NCI-H1417 (cell line): ENCODE measurements at regions not wholly inside any gene's neighbourhood (a gene's known extent, or its start where the extent isn't known, plus 50 kb on each side); places are given as distances from the start of the nearest gene placed in this dataset.

Experiments used
- DNase-seq, 3 experiments: peaks; one replicate each; lab custom pipeline; 2025; lab: John Stamatoyannopoulos, UW

DNA sequence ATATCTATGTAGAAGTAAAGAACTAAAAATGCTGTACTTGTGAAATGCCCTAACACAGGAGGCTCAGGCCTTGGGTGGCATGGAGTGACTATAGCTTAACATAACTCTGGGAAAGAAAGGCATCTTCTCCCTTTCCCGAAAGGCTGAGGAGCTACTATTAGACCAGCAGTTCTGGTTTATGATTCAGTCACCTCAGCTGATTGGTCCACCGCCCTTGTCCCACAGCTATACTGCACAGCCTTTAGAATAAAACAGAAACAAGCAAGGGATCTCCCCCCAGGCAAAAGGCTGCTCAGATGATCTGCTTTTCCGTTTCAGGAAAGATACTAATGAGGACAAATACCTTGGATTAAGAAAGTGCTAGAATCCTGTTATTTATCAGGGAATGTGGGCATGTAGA, 171.3 kb downstream of the SNCA start:
- DNase-seq, result no peak

DNA sequence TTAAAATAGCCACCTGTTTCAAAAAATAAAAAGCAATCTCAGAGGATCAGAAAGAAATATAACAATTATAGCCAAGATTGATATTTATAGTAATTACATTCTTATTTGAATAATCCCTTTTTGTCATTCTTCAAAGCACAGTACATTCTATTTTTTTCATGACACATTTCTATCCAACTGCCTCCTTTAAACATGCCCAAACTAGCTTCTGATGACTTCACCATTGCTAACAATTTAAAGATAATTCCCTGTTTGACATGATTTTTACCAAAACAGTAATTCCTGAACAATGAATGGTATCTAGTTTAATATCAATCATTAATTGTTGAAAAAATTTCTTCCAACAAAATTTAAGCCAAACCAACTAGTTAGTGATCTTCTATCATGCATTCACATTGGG, 172.4 kb downstream of the SNCA start:
- no peak for DNase-seq

DNA sequence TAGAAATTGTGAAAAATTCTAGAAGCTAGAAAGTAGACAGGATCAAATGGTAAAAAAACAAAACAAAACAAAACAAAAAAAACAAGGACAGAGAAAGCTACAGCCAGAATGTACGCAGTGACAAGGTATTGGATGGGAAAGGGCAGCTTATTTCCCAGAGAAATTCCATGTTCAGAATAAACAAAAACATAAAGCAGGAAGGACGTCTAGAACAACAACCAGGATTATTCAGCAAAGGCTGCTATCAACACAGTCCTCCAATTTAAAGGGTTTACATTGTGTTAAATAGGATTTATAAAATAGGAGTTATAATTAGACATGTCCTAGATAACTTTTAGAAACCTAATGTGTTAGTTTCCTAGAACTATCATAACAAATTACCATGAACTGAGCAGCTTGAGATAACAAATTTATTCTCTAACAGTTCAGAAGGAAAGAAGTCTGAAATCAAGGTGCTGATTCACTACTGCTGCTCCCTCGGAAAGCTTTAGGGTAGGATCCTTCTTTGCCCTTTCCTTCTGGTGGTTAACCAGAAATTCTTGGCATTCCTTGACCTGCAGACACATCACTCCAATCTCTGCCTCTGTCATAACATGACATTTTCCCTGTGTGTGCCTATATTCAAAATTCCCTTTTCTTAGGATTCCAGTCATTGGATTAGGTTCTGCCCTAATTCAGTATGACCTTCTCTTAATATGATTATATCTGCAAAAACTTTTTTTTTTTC, 175.6 kb downstream of the SNCA start:
- no peak for DNase-seq

DNA sequence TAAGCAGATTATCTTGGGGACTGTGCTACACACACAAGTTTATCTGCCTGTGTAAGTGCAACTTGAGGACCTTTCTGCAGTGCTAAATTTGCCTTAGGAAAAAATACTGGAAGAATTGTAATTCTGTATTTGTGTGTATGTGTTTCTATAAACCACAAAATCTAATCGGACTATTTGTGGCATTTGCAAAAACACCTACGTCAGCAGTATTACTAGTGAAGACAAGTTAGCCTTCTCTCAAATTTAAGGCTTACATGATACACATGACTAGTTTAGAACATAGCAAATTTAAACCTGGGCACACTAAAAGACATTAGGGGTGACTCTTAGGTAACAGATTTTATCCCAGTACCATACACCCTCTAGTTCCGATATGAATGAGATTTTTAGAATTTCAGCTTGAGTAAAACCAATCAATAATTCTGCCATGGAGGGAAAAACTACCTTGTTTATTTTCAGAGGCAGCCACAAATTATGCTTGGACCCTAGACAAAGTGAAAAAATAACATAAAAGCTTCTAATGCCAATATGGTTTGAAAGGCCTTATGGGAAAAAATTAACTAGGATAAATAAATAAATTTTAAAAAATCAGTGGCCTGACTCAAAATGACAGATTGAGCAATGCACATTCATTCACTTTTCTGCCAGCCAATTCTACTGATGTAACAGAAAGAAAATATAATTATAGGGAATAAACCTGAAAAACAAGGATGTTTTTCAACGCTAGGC, 176.4 kb downstream of the SNCA start:
- no peak for DNase-seq

DNA sequence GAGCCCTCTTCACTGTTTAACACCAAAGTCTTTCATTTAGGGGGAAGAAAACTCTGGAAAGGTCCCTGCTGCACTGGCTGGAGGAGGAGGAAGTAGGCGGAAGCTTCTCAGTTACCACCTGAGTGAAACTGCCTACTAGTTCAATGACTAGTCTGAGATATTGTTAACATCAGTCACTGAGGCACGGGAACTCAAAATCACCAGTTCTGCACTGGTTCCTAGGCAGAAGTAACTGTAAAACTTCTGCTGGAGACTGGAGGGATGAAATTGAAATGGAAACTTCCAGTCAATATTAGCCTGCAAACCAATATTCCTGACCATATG, 178.3 kb downstream of the SNCA start:
- no peak for DNase-seq

DNA sequence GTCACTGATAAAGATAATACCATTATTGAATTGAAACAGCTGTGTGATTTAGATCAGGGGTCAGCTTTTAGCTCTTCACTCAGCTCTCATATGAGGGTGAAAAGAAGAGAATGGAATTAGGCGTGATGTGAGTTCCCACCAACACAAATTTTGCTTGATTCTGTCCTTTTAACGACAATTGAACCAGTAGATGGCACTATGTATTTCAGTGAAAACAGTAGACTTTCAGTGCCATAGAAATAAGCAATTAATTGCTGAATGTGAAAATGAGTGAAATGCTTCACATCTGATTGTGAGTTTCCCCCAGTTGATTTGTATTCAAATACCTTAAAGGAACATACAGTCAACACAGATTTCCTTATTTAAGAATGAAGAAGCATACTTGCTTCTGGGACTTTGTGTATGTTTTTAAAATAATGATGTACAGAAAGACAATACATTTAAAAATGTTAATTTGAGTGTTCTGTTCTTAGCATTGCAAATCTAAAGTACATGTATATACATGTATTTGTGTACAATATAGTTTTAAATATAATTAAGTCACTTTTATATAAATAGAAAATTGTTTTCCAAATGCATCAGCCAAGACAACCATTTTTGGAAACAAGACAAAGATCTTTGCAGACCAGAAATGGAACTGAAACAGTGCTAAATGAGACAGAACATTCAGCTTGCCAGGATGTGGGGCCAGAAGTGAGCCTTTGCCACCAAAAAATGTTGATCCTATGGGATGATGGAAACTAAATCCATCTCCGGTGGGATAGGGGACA, 178.8 kb downstream of the SNCA start:
- peak in 2 of 3 experiments; percentile 11 to 59 for DNase-seq

DNA sequence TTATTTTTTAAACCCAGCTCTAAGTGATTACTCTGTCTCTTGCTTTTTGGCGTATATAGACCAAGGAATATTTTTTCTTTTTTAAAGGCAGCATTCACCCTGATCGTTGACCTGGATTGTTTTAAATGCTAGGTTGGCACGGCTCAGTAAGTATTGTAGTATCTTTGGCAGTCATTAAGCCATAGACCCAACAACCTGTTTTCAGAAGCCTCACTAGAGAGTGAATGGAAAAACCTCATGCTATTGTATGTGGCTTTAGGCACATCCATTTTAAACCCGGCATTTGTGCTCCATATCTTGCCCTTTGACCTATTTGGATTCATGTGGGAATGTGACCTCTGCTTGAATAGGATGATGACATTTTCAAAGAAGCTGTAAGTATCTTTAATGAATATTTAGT, 183.9 kb downstream of the SNCA start:
- peak in 2 of 3 experiments; percentile 13 to 79 for DNase-seq

DNA sequence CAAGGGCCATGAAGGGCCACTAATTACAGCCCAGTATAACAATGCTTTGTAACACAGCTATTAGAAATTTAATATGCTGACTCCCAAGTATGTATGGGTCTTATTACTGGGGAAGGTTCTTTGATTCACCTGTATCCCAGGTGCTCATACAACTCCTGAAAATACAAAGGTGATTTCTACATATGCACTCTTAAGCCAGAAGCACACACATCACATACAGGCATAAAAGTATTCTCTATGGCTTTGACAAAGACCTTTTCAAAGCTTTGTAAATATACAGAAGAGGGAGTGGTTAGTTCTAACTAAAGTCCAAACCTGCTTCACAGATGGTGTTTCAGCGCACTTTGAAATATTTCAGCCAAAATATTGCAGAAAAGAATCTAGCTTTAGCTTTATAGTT, 191.5 kb downstream of the SNCA start:
- DNase-seq, result peak in 1 of 3 experiments; percentile 25

DNA sequence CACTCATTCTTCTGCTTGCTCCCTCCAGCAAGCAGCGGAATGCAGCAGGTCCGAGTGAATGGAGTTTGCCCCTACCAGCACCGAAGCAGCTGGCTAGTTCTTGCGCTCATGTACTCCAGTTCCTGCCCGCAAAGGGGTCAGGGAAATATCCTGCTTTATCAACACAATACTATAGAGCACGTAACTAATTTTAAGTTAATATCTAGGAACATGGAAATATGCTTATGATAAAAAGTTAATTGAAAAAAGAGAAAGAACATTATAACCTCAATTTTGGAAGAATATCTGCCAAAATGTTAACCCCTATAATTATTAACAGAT, 195.6 kb downstream of the SNCA start:
- DNase-seq, result no peak

DNA sequence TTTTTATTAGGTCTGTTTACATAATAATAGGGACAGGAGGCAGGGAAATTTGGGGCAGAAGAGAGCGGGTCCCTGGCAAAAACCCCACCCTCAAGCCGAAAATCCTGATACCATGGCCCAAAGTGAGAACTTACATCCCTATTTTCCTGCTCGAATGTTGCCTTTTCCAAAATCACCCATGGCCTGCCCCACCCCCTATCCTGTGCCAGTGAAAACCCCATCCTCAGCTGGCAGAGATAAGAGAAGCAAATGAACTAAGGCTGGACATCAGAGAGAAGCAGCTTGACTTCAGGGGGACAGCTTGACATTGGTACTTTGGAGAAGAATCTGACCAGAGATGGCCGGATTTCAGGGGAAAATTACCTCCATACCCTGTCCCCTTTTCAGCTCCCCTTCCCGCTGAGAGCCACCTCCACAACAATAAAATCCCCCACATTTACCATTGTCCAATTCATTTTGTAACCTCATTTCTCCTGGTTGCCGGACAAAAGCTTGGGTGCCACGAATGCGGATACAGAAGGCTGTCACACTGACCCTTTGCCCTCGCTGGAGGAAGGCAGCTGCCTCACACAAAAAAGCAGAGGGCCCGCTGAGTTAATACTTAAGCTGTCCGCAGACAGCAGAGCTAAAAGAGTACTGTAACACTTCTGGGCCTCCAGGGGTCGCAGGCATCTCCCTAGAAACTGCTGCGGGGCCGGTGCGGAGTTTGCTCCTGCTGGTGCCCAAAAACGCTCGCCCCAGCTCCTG, 196.2 kb downstream of the SNCA start:
- DNase-seq, result no peak

DNA sequence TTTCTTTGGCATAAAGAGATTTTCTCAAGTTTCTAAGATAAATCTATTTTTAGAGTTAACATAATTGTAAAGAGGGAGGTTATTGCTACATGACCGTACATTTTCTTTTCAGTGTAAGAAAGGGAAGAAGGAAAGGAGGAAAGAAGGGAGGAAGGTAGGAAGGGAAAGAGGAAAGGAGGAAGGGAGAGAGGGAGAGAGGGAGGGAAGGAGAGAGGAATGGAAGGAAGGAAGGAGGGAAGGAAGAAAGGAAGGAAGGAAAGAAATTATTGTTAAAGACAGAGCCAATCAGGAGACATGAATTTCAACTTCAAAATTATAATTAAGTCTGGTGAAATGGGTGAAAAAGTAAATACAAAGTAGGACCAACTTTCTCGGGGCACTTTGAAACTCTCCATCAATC, 197.6 kb downstream of the SNCA start:
- no peak for DNase-seq

DNA sequence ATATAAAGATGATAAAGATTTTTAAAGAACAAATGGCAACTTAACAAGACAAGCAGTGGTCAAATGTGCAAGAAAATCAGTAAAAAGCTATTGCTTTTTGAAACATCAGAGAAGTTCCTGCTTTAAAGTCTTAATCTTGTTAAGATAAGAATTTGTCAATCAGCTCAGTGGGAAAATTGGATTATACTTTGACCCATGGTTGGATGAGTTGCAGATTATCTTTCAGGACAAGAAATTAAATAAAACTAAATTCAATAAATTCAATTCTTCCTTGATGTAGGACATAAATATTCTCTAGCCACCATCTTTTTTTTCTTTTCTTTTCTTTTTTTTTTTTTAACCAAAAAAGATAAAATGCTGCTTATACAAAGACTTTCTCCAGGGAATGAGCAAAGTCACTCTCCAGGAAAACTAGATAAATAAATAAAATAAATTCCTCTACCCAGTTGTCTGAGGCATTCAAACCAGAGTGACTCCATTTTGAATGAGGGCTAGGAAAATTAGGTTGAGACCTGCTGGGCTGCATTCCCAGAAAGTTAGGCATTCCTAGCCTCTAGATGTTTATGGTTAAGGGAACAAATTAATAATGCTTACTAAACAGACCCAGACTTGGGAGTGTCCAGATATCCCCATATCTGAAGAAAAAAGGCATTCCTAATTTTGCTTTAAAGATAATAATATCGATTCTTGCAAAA, 211.2 kb downstream of the SNCA start:
- DNase-seq, result no peak

DNA sequence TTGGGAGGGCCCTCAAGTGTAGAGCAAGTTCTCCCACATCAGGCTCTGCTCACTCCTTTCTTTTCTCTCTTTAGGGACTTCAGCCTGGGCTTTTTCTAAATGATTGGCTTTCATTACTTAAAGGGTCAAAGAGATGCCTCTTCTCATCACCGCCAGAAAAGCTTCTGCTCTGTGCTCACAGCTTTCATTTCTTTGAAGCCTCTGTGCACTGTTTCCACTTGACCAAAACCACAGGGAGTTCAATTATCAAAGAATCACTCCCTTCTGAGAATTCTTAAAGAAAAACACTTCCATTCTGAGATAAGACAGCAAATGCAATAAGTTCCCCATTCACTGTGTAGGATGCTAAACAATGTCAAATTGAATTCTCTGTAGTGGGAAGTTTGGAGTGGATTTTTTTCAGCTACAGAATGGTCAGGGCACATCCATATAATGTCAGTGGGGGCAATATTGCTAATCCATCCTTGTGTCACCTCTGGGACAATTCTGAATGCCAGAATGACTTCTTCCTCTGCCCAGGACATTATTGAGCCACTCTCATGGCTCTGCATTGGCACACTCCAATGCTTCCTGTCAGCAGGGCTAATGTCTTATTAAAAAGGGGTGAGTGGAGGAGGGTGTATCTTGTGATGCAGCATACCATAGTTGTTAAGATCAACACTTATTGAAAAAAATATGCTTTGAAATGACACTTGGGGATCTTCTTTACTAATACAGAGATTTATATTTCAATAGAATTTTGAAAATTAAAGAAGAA, 217.6 kb downstream of the SNCA start:
- peak in 1 of 3 experiments; percentile 3 for DNase-seq

DNA sequence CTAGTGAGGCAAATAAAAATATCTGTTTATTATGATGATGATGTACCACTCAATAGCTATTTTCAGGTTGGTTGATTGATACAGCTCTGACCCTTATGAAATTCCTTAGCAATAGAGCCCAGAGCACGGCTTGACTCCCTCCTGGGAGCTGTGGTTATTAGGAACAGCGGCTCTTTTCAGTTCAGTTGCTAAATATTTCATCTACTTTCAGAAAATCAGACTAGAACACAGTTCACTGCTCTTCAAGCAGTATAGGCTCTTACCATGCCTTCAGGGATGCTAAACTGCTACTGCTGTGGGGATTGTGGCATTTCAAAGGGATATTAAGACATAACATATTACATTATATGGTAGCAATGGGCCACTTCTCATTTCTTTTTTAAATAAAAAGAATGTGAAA, 218.8 kb downstream of the SNCA start:
- no peak for DNase-seq

DNA sequence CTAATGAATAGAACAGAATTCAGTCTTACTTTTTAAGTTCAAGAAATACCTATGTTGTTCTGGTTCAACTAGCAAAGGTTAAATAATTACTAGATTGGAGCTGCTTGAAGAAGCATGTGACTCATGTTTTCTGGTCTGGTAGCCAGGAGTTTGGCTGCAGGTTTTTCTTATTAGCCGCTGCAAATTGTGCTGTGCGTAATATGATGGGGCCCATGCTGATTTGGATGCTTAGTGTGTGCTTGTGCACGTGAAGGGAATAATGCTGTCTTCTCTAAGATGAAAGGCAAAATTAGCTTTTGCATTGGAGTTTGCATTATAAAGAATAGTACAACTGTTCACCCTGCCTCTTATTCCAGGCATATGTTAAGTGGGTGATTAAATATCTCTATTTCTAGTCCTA, 219.6 kb downstream of the SNCA start:
- peak in 1 of 3 experiments; percentile 11 for DNase-seq

DNA sequence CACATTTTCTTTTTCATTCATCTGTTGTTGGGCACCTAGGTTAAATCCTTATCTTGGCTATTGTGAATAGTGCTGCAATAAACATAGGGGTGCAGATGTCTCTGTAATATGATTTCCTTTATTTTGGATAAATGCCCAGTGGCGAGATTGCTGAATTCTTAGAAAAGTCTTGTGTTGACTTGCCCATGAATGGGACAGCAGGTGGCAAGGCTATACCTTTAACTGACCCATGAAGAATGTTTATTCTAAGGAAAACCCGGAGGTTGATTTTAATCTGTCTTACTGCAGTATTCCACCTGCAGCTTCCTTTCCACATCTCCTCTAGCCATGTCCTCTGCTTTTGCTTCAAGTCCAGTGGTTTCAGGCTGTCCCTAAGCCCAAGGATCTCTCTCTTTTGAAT, 220.6 kb downstream of the SNCA start:
- no peak for DNase-seq

DNA sequence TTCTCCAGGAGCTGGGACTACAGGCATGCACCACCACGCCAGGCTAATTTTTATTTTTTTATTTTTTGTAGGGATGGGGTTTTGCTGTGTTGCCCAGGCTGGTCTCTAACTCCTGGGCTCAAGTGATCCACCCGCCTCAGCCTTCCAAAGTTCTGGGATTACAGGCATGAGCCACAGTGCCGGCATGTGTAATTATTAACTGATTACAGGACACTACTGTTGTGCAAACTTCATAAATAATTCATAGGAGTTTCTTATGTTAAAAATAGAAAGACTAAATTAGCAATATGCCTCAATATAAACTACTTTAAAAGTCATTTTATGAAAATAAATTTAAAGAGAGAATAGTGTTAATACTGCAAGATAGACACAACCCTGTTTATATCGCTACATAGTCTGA, 221.9 kb downstream of the SNCA start:
- no peak for DNase-seq

DNA sequence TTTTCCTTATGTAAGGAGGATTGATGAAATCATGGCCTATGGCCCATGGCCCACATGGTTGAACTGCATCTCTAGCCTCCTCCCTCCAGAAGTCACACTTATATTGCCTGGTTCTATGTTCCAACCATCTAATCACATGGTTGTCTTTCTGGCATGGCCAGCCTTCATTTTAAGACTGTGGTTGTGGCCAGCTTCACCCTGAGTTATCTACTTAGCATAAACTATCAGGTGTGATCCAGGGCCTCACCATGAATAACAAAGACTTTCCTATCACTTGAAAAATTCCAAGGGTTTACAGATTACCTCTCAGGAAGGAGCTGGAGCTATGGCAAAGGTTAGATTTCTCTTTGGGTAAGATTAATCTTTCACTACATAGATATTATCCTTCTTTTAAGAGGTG, 222.8 kb downstream of the SNCA start:
- DNase-seq, result no peak

DNA sequence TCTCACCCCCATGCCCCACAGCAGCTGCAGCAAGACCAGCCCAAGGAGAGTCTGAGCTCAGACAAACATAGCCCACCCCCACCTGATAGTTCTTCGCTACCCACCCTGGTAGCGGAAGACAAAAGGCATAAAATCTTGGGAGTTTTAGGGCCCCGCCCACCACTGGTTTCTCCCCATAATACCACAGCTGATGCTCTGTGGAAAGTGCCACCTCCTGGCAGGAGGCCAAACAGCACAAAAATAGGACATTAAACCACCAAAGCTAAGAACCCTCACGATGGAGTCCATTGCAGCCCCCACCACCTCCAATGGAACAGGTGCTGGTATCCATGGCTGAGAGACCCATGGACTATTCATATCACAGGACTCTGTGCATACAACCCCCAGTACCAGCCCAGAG, 226.7 kb downstream of the SNCA start:
- no peak for DNase-seq

DNA sequence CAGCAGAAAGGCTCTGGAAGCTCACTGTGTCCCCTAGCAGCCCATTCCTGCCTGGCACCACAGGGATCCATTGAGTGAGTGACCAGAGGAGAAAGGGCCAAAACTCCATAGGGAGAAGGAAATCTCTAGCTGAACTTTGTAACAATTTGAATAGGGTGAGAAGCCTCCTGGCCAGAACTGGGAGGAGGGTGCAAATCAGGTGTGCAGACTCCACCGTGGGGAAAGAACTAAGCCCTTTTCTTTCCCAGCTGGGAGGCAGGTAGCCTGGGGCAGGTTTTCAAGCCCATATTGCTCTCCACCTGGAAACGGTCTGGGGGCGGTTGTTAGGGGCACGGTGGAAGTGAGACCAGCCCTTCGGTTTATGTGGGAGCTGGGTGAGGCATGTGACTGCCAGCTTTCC, 227.2 kb downstream of the SNCA start:
- no peak for DNase-seq

DNA sequence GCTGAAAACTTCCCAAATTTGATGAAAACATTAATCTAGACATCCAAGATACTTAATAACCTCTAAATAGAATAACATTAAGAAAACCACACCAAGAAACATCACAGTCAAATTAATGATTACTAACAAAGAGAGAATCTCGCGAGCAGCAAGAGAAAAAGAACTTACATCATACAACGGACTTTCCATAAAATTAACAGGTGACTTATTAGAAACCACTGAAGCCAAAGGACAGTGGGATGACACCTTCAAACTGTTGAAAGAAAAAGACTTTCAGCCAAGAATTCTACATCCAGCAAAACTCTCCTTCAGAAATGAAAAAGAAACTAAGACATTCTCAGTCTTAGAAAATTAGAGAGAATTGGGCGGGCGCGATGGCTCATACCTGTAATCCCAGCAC, 232.0 kb downstream of the SNCA start:
- no peak for DNase-seq
